Endothelial cell of umbilical vein (primary cell): ENCODE measurements at regions not wholly inside any gene's neighbourhood (a gene's known extent, or its start where the extent isn't known, plus 50 kb on each side); places are given as distances from the start of the nearest gene placed in this dataset.

ENCODE experiments used
- BruUV-seq: library from RNA; stranded (reverse); fragments of 400-500 nt; replicated peaks from 2 replicates; lab custom pipeline; 2021; lab: Mats Ljungman, UMichigan
- CTCF ChIA-PET: fragments of 300-600, 350-600 bp; sonication (Branson Sonifier 250); formaldehyde crosslinking; loops from one replicate; lab custom pipeline; 2021; ENCODE audit warnings: antibody characterized with exemption, inconsistent platforms; lab: Charles Lee
- POLR2A ChIA-PET: fragments of 300-600, 350-600 bp; sonication (Branson Sonifier 250); formaldehyde crosslinking; loops from one replicate; lab custom pipeline; 2021; ENCODE audit warnings: antibody characterized with exemption, inconsistent platforms; lab: Charles Lee
- DNase-seq: peaks from one replicate; pipeline ENCODE4 v3.0.0-alpha.2; 2011; ENCODE audit warnings: low read depth, low spot score
- FAIRE-seq: peaks from 2 replicates; lab custom pipeline; 2011; peaks lifted over from hg19 to GRCh38; lab: Jason Lieb, UNC
- H2AFZ ChIP-seq: 2 replicates; pipeline ENCODE4 v1.6.0; 2012; ENCODE audit warnings: low read depth, low read length, control low read depth, inconsistent platforms
- H3K27ac ChIP-seq: 2 replicates; pipeline ENCODE4 v1.5.1; 2011; ENCODE audit warnings: low read depth, mild to moderate bottlenecking, control low read depth, low read length, moderate library complexity; ENCODE audit not compliant: insufficient read depth
- H3K27me3 ChIP-seq, 2 experiments: 2 replicates each; pipeline versions ENCODE4 v1.6.0 to v1.6.1; 2011; ENCODE audit warnings: low read length in 2 of 2, mixed read lengths in 1 of 2; ENCODE audit not compliant: control insufficient read depth in 2 of 2, insufficient read depth in 2 of 2
- H3K36me3 ChIP-seq, 2 experiments: 2 replicates in 1 of 2; 3 replicates in 1 of 2; pipeline ENCODE4 v1.5.1; 2011; ENCODE audit warnings: low read length in 2 of 2, mild to moderate bottlenecking in 1 of 2, moderate library complexity in 1 of 2; ENCODE audit not compliant: control insufficient read depth in 2 of 2, insufficient read depth in 2 of 2; ENCODE audit errors: extremely low read depth in 1 of 2
- H3K4me1 ChIP-seq: 3 replicates; pipeline ENCODE4 v1.5.1; 2011; ENCODE audit warnings: mild to moderate bottlenecking, low read length; ENCODE audit not compliant: control insufficient read depth, insufficient read depth; ENCODE audit errors: extremely low read depth
- H3K4me2 ChIP-seq: 2 replicates; pipeline ENCODE4 v1.6.1; 2011; ENCODE audit warnings: low read length, control low read depth, mixed read lengths; ENCODE audit not compliant: insufficient read depth
- H3K4me3 ChIP-seq, 3 experiments: fragments of 200-600 bp in 1 of 3; sonication (generic), shearing (Covaris generic) in 1 of 3; replicated peaks in 1 of 3; 2 replicates each; pipeline ENCODE4 v1.5.1; 2011 to 2016; ENCODE audit warnings: control low read depth in 3 of 3, low read length in 3 of 3, mild to moderate bottlenecking in 2 of 3, inconsistent platforms in 1 of 3, low read depth in 1 of 3, moderate library complexity in 1 of 3; ENCODE audit not compliant: insufficient read depth in 1 of 3
- H3K79me2 ChIP-seq: 2 replicates; pipeline ENCODE4 v1.6.0; 2012; ENCODE audit warnings: low read length, inconsistent platforms; ENCODE audit not compliant: control insufficient read depth, insufficient read depth
- H3K9ac ChIP-seq: replicated peaks from 2 replicates; pipeline ENCODE3; 2011; ENCODE audit warnings: low read length, control low read depth; ENCODE audit not compliant: insufficient read depth; ENCODE audit errors: extremely low read depth
- H3K9me1 ChIP-seq: replicated peaks from 3 replicates; pipeline ENCODE4 v1.6.0; 2011; ENCODE audit warnings: mild to moderate bottlenecking, low read length; ENCODE audit not compliant: control insufficient read depth, insufficient read depth; ENCODE audit errors: extremely low read depth
- H3K9me3 ChIP-seq: replicated peaks from 2 replicates; pipeline ENCODE4 v1.5.1; 2012; ENCODE audit warnings: low read length, inconsistent platforms; ENCODE audit not compliant: control insufficient read depth, insufficient read depth
- H4K20me1 ChIP-seq: replicated peaks from 2 replicates; pipeline ENCODE3; 2011; ENCODE audit warnings: mild to moderate bottlenecking, low read length; ENCODE audit not compliant: control insufficient read depth, insufficient read depth; ENCODE audit errors: extremely low read depth
- EZH2 ChIP-seq: IDR thresholded peaks from 2 replicates; pipeline ENCODE4 v1.6.1; 2012; ENCODE audit warnings: borderline replicate concordance, low read depth, mild to moderate bottlenecking, moderate library complexity, low read length, inconsistent platforms; ENCODE audit not compliant: severe bottlenecking
- FOS ChIP-seq: IDR thresholded peaks from 2 replicates; pipeline ENCODE4 v1.6.1; 2011; ENCODE audit warnings: mild to moderate bottlenecking, low read length, moderate library complexity, borderline replicate concordance; ENCODE audit not compliant: insufficient read depth
- GATA2 ChIP-seq: IDR thresholded peaks from 2 replicates; pipeline ENCODE4 v1.7.0; 2011; ENCODE audit warnings: low read depth, mild to moderate bottlenecking, moderate library complexity, mixed read lengths, low read length; ENCODE audit not compliant: insufficient read length, insufficient read depth
- JUN ChIP-seq: IDR thresholded peaks from 2 replicates; pipeline ENCODE4 v1.6.1; 2011; ENCODE audit warnings: borderline replicate concordance, low read depth; ENCODE audit not compliant: insufficient read length, insufficient read depth
- MYC ChIP-seq: IDR thresholded peaks from one replicate; pipeline ENCODE4 v1.6.1; 2011; ENCODE audit warnings: mild to moderate bottlenecking, low read depth, low read length
- POLR2A ChIP-seq: IDR thresholded peaks from 2 replicates; pipeline ENCODE4 v1.6.1; 2012; ENCODE audit warnings: low read depth, mild to moderate bottlenecking, control low read depth, low read length
- POLR2AphosphoS5 ChIP-seq: IDR thresholded peaks from 2 replicates; pipeline ENCODE4 v1.6.1; 2012; ENCODE audit warnings: low read depth, mild to moderate bottlenecking, control low read depth, low read length, moderate library complexity; ENCODE audit not compliant: insufficient read depth
- dilution Hi-C: fragments of 300-500 bp; cut with MboI; formaldehyde crosslinking; loops from one replicate; pipeline ENCODE4 v1.15.0; 2019; ENCODE audit warnings: low sequenced_read_pairs; ENCODE audit not compliant: extremely low pct_ligation_motif_present
- intact Hi-C: fragments of 100-400 bp; cut with micrococcal nuclease; formaldehyde crosslinking; loops from one replicate; pipeline ENCODE4 v1.10.0; 2022
- TF ChIP-seq, protein P1 (sequence below), 2 donors: IDR thresholded peaks; 1 replicate in 1 of 2; 2 replicates in 1 of 2; pipeline ENCODE4 v1.5.1; 2011; ENCODE audit warnings: low read length in 2 of 2, mild to moderate bottlenecking in 2 of 2, moderate library complexity in 2 of 2, control low read depth in 1 of 2, inconsistent platforms in 1 of 2, low read depth in 1 of 2; ENCODE audit not compliant: insufficient read depth in 1 of 2; ENCODE audit errors: extremely low read depth in 1 of 2
- TF ChIP-seq, protein P2 (sequence below): IDR thresholded peaks from 2 replicates; pipeline ENCODE4 v1.6.1; 2011; ENCODE audit not compliant: insufficient read depth, insufficient read length

DNA sequence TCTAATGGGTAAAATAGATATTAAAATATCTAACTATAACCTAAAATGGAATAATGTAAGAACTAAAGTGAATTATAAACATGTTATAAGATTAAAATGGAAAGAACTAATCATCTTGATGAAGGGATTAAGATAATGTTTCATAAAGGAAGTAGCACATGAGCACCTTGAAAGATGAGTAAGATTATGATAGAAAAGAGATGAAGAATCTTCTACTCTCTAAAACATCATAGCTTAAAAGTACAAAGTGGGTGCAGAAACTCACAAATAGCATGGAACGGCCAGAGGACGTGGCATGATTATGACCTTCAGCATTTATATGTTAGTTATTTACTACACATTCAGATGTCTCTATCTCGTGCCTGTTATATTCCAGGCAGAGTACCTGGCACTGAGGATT lies 76.2 kb upstream of the COL5A2 start:
- Histone ChIP-seq H3K4me2 (no peak overlapping the region), H3K27me3 (no peaks in the 10 kb centered on the region), H3K4me3 (no peak overlapping the region), H3K36me3 (no peaks in the 10 kb centered on the region), H3K9me3 (no peaks in the 10 kb centered on the region), H3K4me1 (peaks cover 2% of the 10 kb centered on the region), H4K20me1 (no peaks in the 10 kb centered on the region), H3K9me1 (no peaks in the 10 kb centered on the region), H3K79me2 (no peaks in the 10 kb centered on the region), H2AFZ (no peak overlapping the region), H3K27ac (no peak overlapping the region), H3K9ac (no peak overlapping the region)
- FAIRE-seq (no peak), DNase-seq (no peak)
- intact Hi-C loops, result no loop called here
- ChIA-PET POLR2A (no interaction called here), CTCF (no interaction called here)
- TF ChIP-seq JUN (no peak), GATA2 (no peak), EZH2 (no peak), FOS (no peak), POLR2A (no peak), POLR2AphosphoS5 (no peak), MYC (no peak)
- TF ChIP-seq, protein P1, sequence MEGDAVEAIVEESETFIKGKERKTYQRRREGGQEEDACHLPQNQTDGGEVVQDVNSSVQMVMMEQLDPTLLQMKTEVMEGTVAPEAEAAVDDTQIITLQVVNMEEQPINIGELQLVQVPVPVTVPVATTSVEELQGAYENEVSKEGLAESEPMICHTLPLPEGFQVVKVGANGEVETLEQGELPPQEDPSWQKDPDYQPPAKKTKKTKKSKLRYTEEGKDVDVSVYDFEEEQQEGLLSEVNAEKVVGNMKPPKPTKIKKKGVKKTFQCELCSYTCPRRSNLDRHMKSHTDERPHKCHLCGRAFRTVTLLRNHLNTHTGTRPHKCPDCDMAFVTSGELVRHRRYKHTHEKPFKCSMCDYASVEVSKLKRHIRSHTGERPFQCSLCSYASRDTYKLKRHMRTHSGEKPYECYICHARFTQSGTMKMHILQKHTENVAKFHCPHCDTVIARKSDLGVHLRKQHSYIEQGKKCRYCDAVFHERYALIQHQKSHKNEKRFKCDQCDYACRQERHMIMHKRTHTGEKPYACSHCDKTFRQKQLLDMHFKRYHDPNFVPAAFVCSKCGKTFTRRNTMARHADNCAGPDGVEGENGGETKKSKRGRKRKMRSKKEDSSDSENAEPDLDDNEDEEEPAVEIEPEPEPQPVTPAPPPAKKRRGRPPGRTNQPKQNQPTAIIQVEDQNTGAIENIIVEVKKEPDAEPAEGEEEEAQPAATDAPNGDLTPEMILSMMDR (IDR thresholded peaks at IDR 0.05; ENCODE audit: extremely low read depth in 1 of 2, insufficient read depth in 1 of 2, low read depth in 1 of 2, low read length in 2 of 2), result no peak
- TF ChIP-seq, protein P2, sequence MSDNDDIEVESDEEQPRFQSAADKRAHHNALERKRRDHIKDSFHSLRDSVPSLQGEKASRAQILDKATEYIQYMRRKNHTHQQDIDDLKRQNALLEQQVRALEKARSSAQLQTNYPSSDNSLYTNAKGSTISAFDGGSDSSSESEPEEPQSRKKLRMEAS, result no peak
- no TSS peak for BruUV-seq
- dilution Hi-C loops, result no loop called here
